GM19372 (cell line): ENCODE measurements at regions not wholly inside any gene's neighbourhood (a gene's known extent, or its start where the extent isn't known, plus 50 kb on each side); places are given as distances from the start of the nearest gene placed in this dataset.

ENCODE experiments used
- ATAC-seq: cut with Tn5 transposase; IDR thresholded peaks from one replicate; pipeline ENCODE4 v1.9.1; 2021; ENCODE audit warnings: mild to moderate bottlenecking, low read depth, moderate library complexity; ENCODE audit not compliant: unreplicated experiment

DNA sequence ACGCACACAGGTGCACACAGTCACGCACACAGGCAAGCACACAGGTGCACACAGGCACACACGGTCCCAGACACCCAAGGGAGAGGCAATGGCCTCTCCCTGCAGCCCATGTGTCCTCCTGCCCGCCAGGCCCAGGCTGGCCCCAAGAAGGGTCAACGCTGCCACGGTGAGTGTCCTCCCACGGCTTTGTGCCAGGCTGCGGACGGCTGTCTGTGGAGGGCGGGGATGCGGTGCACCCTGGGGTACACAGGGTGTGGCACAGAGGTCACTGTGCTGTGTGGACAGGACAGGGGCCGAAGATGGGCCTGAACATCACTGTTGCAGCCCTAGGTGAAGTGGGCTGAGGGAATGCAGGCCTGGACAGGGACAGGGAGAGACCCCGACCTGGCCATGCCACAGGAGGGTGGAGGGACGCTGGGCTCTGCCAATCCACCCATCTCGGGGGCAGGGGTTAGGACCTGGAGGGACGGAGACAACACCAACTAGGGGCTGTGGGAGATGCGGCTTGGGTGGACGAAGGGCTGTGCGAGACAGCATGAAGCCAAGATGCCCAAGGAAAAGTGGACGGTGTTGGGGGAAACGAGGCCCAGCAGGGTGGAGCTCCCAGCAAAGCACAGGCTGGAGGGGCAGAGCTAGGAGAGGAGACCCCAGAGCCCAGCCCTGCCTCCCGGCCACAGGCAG is 523.8 kb downstream of the BRD1 start:
- ATAC-seq = no peak

DNA sequence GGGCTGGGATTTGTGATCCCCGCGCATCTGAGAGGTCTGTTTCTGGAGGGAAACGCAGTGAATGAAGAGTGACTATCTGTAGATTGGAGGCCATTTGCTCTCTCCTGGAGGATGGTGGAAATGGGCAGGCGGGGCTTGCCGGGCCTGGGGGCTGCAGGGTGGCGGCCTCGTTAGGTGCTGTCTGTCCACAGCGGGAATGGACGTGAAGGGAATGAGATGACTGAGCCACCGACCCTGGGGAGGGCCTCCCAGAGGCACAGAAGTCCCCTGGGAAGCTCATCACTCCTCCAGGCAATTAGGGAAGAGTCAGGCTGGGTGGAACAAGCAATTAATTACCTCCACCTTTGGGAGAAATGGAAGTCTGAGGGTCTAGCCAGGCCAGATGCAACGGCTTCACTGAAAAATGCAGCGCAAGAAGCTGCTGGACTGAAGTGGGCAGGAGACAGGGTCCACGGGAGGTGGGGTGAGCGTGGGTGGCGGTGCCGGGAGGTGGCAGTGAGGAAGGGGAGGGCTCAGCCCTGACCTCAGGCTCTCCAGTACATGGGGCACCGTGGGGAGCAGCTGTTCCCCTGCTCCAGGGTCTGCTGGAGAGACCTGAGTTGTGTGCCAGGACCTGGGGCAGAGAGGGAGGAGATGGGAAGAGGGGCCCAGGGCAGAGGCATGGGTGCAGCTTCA is 524.5 kb downstream of the BRD1 start:
- no peak for ATAC-seq

DNA sequence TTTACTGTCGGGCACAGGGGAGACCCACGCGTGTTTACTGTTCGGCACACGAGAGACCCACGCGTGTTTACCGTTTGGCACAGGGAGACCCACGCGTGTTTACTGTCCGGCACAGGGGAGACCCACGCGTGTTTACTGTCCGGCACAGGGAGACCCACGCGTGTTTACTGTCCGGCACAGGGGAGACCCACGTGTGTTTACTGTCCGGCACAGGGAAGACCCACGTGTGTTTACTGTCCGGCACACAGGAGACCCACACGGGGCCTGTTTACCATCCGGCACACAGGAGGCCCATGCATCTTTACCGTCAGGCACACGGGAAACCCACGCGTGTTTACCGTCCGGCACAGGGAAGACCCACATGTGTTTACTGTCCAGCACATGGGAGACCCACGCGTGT is 525.1 kb downstream of the BRD1 start:
- no peak for ATAC-seq

GRCh38 chr22:49302150-49302460 is 525.6 kb downstream of the BRD1 start:
- ATAC-seq = no peak

DNA sequence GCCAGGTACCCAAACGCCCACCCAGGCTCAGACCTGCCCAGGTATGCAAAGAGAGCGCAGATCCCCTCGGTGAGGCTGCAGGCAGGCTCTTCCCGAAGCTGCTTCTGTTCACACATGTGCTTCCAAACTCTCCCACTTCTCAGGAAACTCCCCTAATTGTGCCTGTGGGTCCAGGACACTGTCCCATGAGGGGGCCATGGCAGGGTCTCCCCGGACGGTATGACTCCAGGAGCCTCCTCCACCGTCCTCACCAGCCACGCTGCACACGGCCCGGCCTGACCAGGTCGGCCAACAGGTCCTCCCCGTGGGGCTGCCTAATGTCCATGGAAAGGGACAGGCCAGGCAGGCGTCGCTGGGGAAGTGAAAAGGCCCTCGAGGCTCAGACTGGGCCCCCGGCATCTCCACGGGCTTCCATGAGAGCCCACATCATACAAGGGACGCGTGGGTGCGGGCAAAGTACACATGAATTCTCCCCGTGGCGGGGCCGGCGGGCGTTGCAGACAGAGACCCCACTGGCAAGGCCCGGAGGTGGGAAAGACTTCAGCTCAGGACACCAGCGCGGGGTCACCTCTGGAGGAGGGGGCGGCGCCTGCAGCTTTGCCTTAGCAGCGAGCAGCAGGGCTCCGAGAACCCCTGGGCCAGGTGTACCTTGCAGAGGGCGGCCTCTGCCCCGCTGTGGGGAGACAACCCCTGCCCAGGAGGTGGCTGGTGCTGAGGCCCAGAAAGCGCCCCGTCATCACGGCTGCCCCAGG is 526.1 kb downstream of the BRD1 start:
- ATAC-seq = no peak

DNA sequence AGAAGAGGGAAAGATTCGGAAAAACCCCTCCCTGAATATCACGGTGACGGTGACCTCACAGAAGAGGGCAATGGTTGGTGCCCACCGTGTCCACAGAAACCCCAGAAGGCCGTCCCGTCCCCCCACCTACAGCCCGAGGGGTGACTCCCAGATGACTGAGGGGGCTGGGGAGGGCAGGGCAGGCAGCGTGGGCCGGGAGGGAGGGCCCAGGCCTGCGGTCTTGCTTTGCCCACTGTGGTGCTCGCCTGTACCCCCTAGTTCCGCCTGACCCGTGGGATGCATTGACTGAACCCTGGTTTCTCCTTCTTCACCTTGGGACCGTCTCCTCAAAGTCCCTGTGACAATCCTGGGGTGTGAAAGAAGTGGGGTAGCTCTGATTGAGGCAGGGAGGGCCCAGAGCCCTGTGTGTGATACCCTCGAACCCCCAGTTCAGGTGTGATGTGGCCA is 526.7 kb downstream of the BRD1 start:
- no peak for ATAC-seq

DNA sequence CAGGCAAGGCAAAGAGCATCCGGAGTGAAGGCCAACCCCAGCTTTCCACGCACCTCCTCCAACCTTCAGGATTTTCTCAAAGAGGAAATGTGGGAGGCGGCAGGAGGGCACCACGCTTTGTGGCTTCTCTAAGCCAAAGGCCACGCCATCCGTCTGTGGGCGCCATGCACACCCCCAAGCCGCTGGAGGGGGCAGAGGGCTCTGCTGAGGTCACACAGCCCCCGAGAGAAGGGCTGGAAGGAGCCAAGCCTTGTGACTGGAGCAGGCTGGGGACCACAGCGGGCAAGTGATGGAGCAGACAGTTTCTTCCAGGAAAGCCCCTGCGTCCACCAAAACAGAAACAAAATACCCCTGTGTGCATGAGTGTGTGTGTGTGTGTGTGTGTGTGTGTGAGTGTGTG is 527.4 kb downstream of the BRD1 start:
- ATAC-seq = no peak

DNA sequence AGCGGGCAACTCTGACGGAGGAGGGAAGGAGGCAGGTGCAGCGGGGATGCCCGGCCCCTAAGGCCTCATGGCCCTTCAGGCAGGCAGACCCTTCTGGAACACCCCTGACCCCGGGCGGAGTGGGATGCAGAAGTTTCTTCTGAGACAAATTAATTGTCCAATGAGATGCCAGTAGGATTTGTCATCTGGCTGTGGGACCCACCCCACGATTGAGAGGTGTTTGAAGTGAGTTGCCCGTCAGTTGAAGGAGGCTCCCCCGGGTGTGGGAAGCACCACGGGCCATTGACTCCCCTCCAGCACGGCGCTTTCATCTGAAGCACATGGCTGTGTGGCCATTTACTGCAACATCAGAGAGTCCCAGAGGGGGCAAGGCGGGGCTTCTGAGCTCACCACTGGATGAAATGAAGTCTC is 527.8 kb downstream of the BRD1 start:
- ATAC-seq = no peak

DNA sequence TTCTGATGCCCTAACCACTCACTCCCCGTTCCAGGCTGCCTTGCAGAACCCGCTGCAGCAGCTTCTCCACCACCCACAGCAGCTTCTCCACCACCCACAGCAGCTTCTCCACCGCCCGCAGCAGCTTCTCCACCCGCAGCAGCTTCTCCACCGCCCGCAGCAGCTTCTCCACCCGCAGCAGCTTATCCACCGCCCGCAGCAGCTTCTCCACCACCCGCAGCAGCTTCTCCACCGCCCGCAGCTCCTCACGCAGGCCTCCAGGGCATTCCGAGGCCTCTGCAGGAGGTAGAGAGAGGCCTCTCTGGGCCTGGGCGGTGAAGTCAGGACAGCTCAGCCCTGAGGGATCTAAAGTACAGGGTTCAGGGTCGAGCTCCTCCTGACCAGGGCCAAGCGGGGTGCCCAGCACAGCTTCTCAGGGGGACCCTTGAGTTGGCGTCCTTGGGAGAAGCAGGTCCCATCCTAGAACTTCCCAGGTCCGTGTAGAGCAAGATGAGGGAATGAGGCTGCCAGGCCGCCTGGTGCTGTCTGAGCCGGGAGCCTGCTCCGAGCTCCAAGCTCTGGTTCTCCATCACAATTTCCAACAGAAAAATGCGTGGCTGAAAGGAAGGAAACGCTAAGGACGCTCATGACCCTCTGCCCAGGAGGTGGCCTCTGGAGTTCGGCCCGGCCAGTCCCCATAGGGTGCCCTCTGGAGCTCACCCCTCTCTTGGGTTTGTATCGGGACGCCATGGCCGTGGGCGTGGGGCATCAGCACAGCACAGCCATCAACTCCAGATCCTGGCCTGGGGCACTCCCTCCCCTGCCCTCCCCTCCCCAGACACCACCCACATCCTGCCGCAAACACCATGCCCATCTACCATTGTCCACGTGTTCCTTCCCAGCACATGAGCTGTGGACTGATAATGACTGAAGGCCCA is 528.6 kb downstream of the BRD1 start:
- no peak for ATAC-seq

GRCh38 chr22:49297871-49298721 is 529.6 kb downstream of the BRD1 start:
- no peak for ATAC-seq

- no peak for ATAC-seq
Measured at GRCh38 chr22:49297286-49297870, 530.3 kb downstream of the BRD1 start.

- ATAC-seq = no peak
Measured at GRCh38 chr22:49296561-49296960, 531.1 kb downstream of the BRD1 start.

GRCh38 chr22:49295851-49296560 is 531.7 kb downstream of the BRD1 start:
- no peak for ATAC-seq

DNA sequence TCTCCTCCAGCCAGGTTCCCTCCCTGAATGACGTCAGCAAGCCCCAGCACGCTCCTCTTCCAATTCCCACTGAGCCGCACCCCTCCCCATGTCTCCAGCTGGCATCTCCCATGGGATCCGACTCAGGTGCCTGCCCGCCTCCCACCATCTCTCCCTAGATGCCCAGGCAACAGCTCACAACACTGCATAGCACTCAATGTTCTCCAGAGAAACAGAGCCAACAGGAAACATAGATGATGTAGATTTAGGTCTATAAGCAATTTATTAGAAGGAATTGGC is 532.3 kb downstream of the BRD1 start:
- ATAC-seq = no peak

- no peak for ATAC-seq
Measured at GRCh38 chr22:49294656-49295464, 532.8 kb downstream of the BRD1 start.

GRCh38 chr22:49292909-49293308 is 534.8 kb downstream of the BRD1 start:
- ATAC-seq = no peak

DNA sequence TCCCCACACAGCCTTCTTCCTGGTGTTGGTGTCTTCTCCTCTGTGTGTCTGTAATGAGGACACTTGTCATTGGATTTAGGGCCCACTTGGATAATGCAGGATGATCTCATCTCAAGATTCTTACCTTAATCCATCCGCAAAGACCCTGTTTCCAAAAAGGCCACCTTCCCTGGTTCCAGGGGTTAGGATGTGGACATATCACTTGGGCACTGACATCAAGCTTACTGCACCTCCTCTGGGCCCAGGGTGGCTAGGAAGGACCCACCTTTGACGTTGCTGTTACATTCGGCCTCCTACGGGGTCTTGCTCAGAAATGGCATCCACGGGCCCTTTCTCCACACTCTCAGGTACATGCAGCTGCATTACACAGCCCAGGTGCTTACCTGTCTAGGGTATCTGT is 535.9 kb downstream of the BRD1 start:
- ATAC-seq = no peak

DNA sequence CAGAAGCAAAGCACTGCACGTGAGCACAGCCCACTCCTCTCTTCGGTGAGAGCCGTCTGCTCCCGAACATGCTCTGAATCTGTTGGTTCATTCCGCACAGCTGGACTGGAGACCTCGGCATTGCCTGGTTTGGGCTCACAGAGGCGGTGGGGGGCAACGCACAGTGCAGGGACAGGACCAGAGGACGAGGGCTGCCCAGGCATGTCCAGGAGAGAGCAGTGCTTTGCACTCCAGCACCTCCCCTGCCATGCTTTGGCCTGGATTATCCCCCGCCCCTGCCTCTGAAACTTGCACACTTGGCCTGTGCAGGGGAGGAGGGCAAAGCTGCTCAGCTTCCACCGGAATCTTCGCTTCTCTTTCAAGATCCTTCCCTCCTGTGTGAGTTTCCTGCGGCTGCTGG is 536.5 kb downstream of the BRD1 start:
- no peak for ATAC-seq
